ENCODE measurements at regions not wholly inside any gene's neighbourhood (a gene's known extent, or its start where the extent isn't known, plus 50 kb on each side); places are given as distances from the start of the nearest gene placed in this dataset.

GRCh38 chr7:42289473-42289872, 52.5 kb upstream of the GLI3 start:
- no peak for TF ChIP-seq CTCF (IDR thresholded peaks at IDR 0.05)
- TF ChIP-seq POLR2A (IDR thresholded peaks at IDR 0.05) = no peak
